ENCODE measurements at regions not wholly inside any gene's neighbourhood (a gene's known extent, or its start where the extent isn't known, plus 50 kb on each side); places are given as distances from the start of the nearest gene placed in this dataset.

DNA sequence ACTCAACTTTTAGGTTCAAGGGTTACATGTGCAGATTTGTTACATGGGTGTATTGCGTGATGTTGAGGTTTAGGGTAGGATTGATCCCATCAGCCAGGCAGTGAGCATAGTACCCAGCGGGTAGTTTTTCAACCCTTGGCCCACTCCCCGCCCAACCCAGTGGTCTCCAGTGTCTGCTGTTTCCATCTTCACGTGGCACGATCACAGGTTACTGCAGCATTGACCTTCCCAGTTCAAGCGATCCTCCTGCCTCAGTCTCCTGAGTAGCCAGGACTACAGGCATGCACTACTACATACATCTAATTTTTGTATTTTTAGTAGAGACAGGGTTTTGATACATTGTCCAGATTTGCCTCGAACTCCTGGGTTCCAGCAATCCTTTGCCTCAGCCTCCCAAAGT lies 905.7 kb upstream of the ZNF722 start:
- Histone ChIP-seq H3K9me3 (peaks cover 0 to 53% (median 0%) of the 10 kb centered on the region in 3 donors), H3K27ac (no peak overlapping the region), H3K36me3 (no peaks in the 10 kb centered on the region), H3K27me3 (no peaks in the 10 kb centered on the region), H3K4me1 (no peaks in the 10 kb centered on the region), H3K4me3 (no peak overlapping the region)
- TF ChIP-seq POLR2A (IDR thresholded peaks at IDR 0.05) (no peak), EP300 (IDR thresholded peaks at IDR 0.05) (no peak), POLR2AphosphoS5 (IDR thresholded peaks at IDR 0.05) (no peak)
- TF ChIP-seq, protein P1, sequence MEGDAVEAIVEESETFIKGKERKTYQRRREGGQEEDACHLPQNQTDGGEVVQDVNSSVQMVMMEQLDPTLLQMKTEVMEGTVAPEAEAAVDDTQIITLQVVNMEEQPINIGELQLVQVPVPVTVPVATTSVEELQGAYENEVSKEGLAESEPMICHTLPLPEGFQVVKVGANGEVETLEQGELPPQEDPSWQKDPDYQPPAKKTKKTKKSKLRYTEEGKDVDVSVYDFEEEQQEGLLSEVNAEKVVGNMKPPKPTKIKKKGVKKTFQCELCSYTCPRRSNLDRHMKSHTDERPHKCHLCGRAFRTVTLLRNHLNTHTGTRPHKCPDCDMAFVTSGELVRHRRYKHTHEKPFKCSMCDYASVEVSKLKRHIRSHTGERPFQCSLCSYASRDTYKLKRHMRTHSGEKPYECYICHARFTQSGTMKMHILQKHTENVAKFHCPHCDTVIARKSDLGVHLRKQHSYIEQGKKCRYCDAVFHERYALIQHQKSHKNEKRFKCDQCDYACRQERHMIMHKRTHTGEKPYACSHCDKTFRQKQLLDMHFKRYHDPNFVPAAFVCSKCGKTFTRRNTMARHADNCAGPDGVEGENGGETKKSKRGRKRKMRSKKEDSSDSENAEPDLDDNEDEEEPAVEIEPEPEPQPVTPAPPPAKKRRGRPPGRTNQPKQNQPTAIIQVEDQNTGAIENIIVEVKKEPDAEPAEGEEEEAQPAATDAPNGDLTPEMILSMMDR (IDR thresholded peaks at IDR 0.05), result no peak
- ATAC-seq, result no peak
- 69 to 73% methylated on average over 5 to 7 of the region's 7 CpGs for WGBS, 2 donors (ENCODE audit: low coverage in 1 of 2)

DNA sequence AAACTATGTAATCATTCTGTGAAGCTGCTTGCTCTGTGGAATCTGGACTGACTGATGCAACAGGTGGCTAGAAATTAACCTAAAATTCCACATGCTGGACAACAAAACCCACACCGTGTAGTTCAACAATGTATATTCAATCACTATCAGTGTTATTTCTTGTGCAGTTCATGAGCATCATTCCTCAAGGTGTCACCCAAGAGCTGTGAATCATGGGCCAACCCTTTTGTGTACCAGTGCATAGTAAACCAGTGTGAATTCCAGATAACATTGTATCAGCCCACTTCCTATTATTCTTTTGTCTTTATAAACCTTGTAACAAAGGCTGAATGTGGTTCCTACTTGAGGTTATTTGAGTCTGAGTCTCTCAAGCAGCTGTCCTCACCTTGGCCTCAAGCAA lies 905.2 kb upstream of the ZNF722 start:
- Histone ChIP-seq H3K9me3 (peaks cover 0 to 48% (median 0%) of the 10 kb centered on the region in 3 donors), H3K4me3 (no peak overlapping the region), H3K36me3 (no peaks in the 10 kb centered on the region), H3K27ac (no peak overlapping the region), H3K4me1 (no peaks in the 10 kb centered on the region), H3K27me3 (no peaks in the 10 kb centered on the region)
- WGBS, 2 donors (ENCODE audit: low coverage in 1 of 2), result 67 to 73% methylated on average over 1 of the region's 1 CpG
- no peak for ATAC-seq
- no peak for TF ChIP-seq POLR2AphosphoS5 (IDR thresholded peaks at IDR 0.05)
- TF ChIP-seq, protein P1 (IDR thresholded peaks at IDR 0.05), result no peak
- no peak for TF ChIP-seq POLR2A (IDR thresholded peaks at IDR 0.05)
- no peak for TF ChIP-seq EP300 (IDR thresholded peaks at IDR 0.05)

DNA sequence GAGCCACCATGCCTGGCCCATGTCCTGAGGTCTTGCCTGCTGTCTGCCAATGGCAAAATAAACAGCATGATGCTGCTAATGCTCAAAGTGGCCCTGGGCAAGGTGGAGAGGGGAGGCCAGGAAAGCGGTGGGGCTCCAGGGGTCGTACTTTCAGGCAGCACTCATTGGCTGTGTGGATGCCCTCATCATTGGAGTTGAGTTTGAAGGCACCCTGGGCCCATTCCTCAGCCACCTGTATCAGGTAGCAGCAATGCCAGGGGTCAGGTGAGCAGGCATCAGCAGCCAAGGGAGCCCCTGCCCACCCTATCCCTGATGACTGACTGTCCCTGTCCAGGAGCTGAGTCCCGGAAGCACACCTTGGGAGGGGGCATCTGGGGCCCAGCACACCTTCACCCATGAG lies 902.5 kb upstream of the ZNF722 start:
- Histone ChIP-seq H3K4me1 (no peaks in the 10 kb centered on the region), H3K27me3 (no peaks in the 10 kb centered on the region), H3K4me3 (no peak overlapping the region), H3K36me3 (no peaks in the 10 kb centered on the region), H3K9me3 (peaks cover 0 to 28% (median 0%) of the 10 kb centered on the region in 3 donors), H3K27ac (no peak overlapping the region)
- no peak for TF ChIP-seq EP300 (IDR thresholded peaks at IDR 0.05)
- WGBS, 2 donors (ENCODE audit: low coverage in 1 of 2), result no CpG with 5 or more reads among the region's 3 CpGs
- no peak for ATAC-seq

DNA sequence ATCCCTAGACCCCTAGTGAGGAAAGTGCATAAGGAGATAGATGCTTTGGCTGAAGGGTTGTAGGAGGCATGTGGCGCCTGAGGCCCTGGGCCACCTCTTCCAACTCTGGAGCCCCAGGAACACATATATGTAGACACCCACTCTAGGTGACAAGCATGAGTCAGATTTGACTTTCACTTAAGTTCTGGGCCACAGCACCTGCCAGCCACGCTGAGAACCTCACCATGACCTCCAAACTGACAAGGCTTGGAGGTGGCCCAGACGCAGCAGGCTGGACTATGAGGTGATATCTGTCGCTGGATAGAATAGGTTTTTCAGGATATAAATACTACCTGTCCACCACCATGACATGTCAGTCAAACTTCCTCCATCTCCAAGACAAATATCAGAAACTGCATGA lies 894.0 kb upstream of the ZNF722 start:
- no peak for ATAC-seq

DNA sequence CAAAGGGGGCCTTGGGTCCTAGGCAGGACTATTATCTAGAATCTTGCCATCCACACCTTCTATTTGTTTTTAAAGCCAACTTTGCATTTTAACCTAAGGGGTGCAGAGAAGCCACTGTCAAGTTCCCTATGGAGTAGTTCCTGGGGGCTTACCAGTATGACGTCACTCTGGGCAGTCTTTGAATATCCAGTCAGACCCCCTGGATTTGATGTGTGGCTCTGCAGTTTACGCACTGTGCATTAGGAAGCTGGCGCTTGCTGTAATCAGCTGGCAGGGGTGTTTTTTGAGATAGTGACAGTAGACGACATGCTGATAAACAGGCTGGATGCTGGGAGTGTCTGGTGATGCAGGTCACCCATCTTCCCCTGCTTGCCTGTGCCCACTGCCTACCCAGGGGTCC lies 892.7 kb upstream of the ZNF722 start:
- no peak for TF ChIP-seq EP300 (IDR thresholded peaks at IDR 0.05)
- no peak for TF ChIP-seq POLR2AphosphoS5 (IDR thresholded peaks at IDR 0.05)
- TF ChIP-seq, protein P1 (IDR thresholded peaks at IDR 0.05), result no peak
- no peak for TF ChIP-seq POLR2A (IDR thresholded peaks at IDR 0.05)
- H3K9me3 ChIP-seq, result peaks cover 0 to 37% (median 0%) of the 10 kb centered on the region in 3 donors
- H3K27ac ChIP-seq, result no peak overlapping the region
- 67 to 77% methylated on average over 1 to 3 of the region's 4 CpGs for WGBS, 2 donors (ENCODE audit: low coverage in 1 of 2)
- H3K27me3 ChIP-seq, result no peaks in the 10 kb centered on the region
- H3K4me1 ChIP-seq, result no peaks in the 10 kb centered on the region
- no peaks in the 10 kb centered on the region for H3K36me3 ChIP-seq
- no peak overlapping the region for H3K4me3 ChIP-seq
- no peak for ATAC-seq

More for the DNA sequence above, 894.0 kb upstream of the ZNF722 start:
- H3K27ac ChIP-seq, result no peak overlapping the region
- no peaks in the 10 kb centered on the region for H3K27me3 ChIP-seq
- peaks cover 0 to 30% (median 0%) of the 10 kb centered on the region in 3 donors for H3K9me3 ChIP-seq
- TF ChIP-seq, protein P1 (IDR thresholded peaks at IDR 0.05), result no peak
- TF ChIP-seq EP300 (IDR thresholded peaks at IDR 0.05) (no peak), POLR2A (IDR thresholded peaks at IDR 0.05) (no peak), POLR2AphosphoS5 (IDR thresholded peaks at IDR 0.05) (no peak)
- no peaks in the 10 kb centered on the region for H3K36me3 ChIP-seq
- H3K4me3 ChIP-seq, result no peak overlapping the region
- H3K4me1 ChIP-seq, result no peaks in the 10 kb centered on the region
- 43 to 54% methylated on average over 1 to 4 of the region's 4 CpGs for WGBS, 2 donors (ENCODE audit: low coverage in 1 of 2)

Data from gastroesophageal sphincter (tissue), 4 donors.